HL-60 (cell line): ENCODE measurements at regions not wholly inside any gene's neighbourhood (a gene's known extent, or its start where the extent isn't known, plus 50 kb on each side); places are given as distances from the start of the nearest gene placed in this dataset.

Experiments
- DNase-seq, 2 experiments: peaks; one replicate each; pipeline ENCODE4 v3.0.0-alpha.2; 2010 to 2020; ENCODE audit warnings: low read depth in 1 of 2, low spot score in 1 of 2
- H3K27ac ChIP-seq: fragments of 250-450 bp; sonication (Bioruptor Pico); replicated peaks from 2 replicates; pipeline ENCODE4 v1.5.1; 2020; ENCODE audit warnings: mild to moderate bottlenecking, moderate library complexity
- H3K27me3 ChIP-seq: fragments of 250-450 bp; sonication (Bioruptor Pico); 2 replicates; pipeline ENCODE4 v1.5.1; 2021; ENCODE audit warnings: mild to moderate bottlenecking, moderate library complexity; ENCODE audit not compliant: insufficient read depth, poor library complexity, severe bottlenecking
- H3K4me3 ChIP-seq: replicated peaks from 2 replicates; pipeline ENCODE4 v1.5.1; 2011; ENCODE audit warnings: mild to moderate bottlenecking, control low read depth, low read length; ENCODE audit not compliant: insufficient read depth
- CTCF ChIP-seq: IDR thresholded peaks from one replicate; pipeline ENCODE4 v1.5.1; 2011; ENCODE audit warnings: low read length, control low read depth, inconsistent platforms; ENCODE audit not compliant: insufficient read depth
- GABPA ChIP-seq: IDR thresholded peaks from 2 replicates; pipeline ENCODE4 v1.6.1; 2012; ENCODE audit warnings: low read depth
- POLR2AphosphoS5 ChIP-seq: IDR thresholded peaks from 2 replicates; pipeline ENCODE4 v1.6.1; 2012; ENCODE audit warnings: low read depth
- SPI1 ChIP-seq: IDR thresholded peaks from 2 replicates; pipeline ENCODE4 v1.6.1; 2012; ENCODE audit warnings: low read depth, mild to moderate bottlenecking, borderline replicate concordance
- TF ChIP-seq, protein P1 (sequence below): IDR thresholded peaks from 2 replicates; pipeline ENCODE4 v1.6.1; 2012; ENCODE audit warnings: low read depth; ENCODE audit not compliant: insufficient replicate concordance

DNA sequence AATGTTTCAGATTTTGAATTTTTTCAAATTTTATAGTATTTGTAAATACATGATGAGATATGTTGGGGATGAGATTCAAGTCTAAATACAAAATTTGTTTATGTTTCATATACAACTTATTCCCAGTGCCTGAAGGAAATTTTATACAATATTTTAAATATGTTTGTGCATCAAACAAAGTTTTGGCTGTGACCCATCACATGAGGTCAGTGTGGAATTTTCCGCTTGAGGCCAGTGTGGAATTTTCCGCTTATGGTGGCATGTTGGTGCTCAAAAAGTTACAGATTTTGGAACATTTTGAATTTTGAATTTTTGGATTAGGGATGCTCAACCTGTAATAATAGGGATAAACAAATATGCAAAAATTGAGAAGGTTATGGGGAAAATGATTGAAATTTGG, 356.6 kb upstream of the JAG1 start:
- no peak for DNase-seq
- Histone ChIP-seq H3K27me3 (no peaks in the 10 kb centered on the region), H3K27ac (no peak overlapping the region)

GRCh38 chr20:11031300-11031699, 357.5 kb upstream of the JAG1 start:
- no peaks in the 10 kb centered on the region for H3K27me3 ChIP-seq
- no peak overlapping the region for H3K4me3 ChIP-seq
- TF ChIP-seq CTCF (no peak), GABPA (no peak), SPI1 (no peak), POLR2AphosphoS5 (no peak)
- TF ChIP-seq, protein P1, sequence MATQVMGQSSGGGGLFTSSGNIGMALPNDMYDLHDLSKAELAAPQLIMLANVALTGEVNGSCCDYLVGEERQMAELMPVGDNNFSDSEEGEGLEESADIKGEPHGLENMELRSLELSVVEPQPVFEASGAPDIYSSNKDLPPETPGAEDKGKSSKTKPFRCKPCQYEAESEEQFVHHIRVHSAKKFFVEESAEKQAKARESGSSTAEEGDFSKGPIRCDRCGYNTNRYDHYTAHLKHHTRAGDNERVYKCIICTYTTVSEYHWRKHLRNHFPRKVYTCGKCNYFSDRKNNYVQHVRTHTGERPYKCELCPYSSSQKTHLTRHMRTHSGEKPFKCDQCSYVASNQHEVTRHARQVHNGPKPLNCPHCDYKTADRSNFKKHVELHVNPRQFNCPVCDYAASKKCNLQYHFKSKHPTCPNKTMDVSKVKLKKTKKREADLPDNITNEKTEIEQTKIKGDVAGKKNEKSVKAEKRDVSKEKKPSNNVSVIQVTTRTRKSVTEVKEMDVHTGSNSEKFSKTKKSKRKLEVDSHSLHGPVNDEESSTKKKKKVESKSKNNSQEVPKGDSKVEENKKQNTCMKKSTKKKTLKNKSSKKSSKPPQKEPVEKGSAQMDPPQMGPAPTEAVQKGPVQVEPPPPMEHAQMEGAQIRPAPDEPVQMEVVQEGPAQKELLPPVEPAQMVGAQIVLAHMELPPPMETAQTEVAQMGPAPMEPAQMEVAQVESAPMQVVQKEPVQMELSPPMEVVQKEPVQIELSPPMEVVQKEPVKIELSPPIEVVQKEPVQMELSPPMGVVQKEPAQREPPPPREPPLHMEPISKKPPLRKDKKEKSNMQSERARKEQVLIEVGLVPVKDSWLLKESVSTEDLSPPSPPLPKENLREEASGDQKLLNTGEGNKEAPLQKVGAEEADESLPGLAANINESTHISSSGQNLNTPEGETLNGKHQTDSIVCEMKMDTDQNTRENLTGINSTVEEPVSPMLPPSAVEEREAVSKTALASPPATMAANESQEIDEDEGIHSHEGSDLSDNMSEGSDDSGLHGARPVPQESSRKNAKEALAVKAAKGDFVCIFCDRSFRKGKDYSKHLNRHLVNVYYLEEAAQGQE = no peak
- no peak for DNase-seq
- no peak overlapping the region for H3K27ac ChIP-seq

More for the DNA sequence above, 356.6 kb upstream of the JAG1 start:
- no peak for TF ChIP-seq SPI1
- TF ChIP-seq, protein P1 = no peak
- no peak for TF ChIP-seq POLR2AphosphoS5
- TF ChIP-seq CTCF = no peak
- no peak for TF ChIP-seq GABPA
- no peak overlapping the region for H3K4me3 ChIP-seq

DNA sequence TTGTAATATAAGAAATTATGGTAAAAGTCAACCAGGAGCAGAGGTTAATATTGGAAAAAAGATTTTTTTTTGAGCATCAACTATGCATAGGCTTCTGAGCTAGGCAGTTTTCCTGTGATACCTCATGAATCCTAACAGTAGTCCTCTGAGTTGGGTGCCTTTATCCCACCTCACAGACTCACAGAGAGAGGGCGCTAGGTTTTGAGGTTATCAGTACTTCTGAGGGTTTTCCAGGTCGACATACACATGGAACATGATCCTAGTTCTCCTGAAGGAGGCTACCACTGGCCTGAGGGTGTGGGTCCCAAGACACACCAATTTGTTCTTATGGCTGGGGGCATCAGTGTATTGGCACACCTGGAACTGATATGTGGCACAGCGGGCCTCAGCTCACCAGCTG, 358.8 kb upstream of the JAG1 start:
- TF ChIP-seq, protein P1 = no peak
- TF ChIP-seq POLR2AphosphoS5 (no peak), GABPA (no peak), CTCF (no peak), SPI1 (no peak)
- DNase-seq = no peak
- Histone ChIP-seq H3K4me3 (no peak overlapping the region), H3K27me3 (no peaks in the 10 kb centered on the region), H3K27ac (no peak overlapping the region)
